Activated T-helper 1 cell treated with anti-CD3 and anti-CD28 coated beads, Interleukin-12 subunit alpha, Interleukin-12 subunit beta, Interleukin-2, Interleukin-4 antibody, amounts not matched to agents 30 ng/mL and 10 ng/mL and 1 ng/mL, durations not matched to agents 14 hours and 24 hours and 36 hours (primary cell): ENCODE measurements at regions not wholly inside any gene's neighbourhood (a gene's known extent, or its start where the extent isn't known, plus 50 kb on each side); places are given as distances from the start of the nearest gene placed in this dataset.
"Not testable (repeated sequence)": the region's sequence is repeated elsewhere in the genome, so short reads cannot be mapped to it uniquely, and the experiment has no call there.

Experiments used
- DNase-seq: peaks from one replicate; pipeline ENCODE4 v3.0.0; 2021; ENCODE audit warnings: low spot score
- H3K27ac Mint-ChIP-seq: one replicate; pipeline ENCODE4 v1.8.0; 2021; ENCODE audit warnings: mild to moderate bottlenecking, mixed read lengths
- H3K27me3 Mint-ChIP-seq: one replicate; pipeline ENCODE4 v1.8.0; 2022; ENCODE audit warnings: mild to moderate bottlenecking, moderate library complexity, mixed read lengths; ENCODE audit not compliant: insufficient read depth
- H3K36me3 Mint-ChIP-seq: one replicate; pipeline ENCODE4 v1.8.0; 2021; ENCODE audit warnings: low read depth, mixed read lengths
- H3K4me1 Mint-ChIP-seq: one replicate; pipeline ENCODE4 v1.8.0; 2021; ENCODE audit warnings: low read depth, mixed read lengths
- H3K4me3 Mint-ChIP-seq: one replicate; pipeline ENCODE4 v1.8.0; 2021; ENCODE audit warnings: mild to moderate bottlenecking, moderate library complexity, mixed read lengths
- H3K9me3 Mint-ChIP-seq: one replicate; pipeline ENCODE4 v1.8.0; 2021; ENCODE audit warnings: mixed read lengths
- intact Hi-C: fragments of 100-400 bp; cut with micrococcal nuclease; formaldehyde crosslinking; loops from one replicate; pipeline ENCODE4 v1.15.1; 2024

DNA sequence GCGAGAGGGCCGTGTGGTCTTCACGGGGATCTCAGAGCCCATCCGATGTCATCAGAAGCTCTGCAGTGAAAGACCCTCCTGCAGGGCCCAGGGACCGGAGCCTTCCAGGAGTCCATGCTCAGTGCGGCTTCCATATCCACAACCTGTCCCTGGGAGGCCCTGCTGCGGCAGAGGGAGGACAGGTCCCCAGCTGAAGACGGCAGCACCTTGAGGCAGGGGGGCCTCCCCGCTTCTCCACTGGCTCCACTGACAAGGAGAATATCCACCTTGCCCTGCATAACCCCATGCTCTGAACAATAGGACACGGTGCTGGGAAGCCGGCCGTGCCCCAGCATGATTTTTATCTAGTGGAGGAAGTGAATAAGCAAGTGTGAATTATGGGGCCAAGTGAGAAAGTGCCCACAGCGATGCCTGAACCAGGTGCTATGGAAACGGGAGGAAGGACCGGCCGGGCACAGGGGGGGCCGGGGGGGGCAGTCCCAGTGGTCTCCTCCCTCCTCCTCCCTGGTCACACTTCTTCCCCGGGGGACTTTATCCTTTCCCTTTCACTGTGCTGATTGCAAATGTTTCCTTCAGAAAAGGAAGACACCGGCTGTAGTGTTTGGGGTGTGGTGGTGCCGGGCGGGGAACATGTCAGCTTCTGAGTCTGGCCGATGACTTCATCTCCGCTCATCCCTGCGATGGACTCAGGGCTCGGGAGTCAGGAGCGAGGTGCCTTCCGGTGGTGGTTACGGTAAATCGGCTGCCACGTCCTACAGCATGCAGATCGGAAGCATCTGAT, 225.1 kb downstream of the ERMARD start:
- peaks cover 6% of the 10 kb centered on the region for H3K27me3 Mint-ChIP-seq
- no peak for DNase-seq
- intact Hi-C loops, result no loop called here
- no peaks in the 10 kb centered on the region for H3K36me3 Mint-ChIP-seq
- H3K4me3 Mint-ChIP-seq, result no peak overlapping the region
- H3K27ac Mint-ChIP-seq, result no peak overlapping the region
- no peaks in the 10 kb centered on the region for H3K4me1 Mint-ChIP-seq
- H3K9me3 Mint-ChIP-seq, result no peaks in the 10 kb centered on the region

DNA sequence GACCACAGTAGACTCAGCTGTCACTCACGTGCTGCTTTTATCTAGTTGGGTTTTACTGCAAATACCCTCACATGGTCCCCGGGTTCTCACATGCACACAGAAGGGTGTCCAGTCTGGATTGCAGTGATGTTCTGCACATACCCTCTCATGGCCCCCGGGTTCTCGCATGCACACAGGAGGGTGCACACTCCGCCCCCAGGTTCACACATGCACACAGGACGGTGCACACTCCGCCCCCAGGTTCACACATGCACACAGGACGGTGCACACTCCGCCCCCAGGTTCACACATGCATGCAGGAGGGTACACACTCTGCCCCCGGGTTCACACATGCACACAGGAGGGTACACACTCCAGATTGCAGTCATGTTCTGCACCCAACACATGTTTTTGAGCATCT, 224.3 kb downstream of the ERMARD start:
- no peak for DNase-seq
- H3K9me3 Mint-ChIP-seq, result no peaks in the 10 kb centered on the region
- H3K4me1 Mint-ChIP-seq, result no peaks in the 10 kb centered on the region
- no peak overlapping the region for H3K4me3 Mint-ChIP-seq
- intact Hi-C loops, result no loop called here
- H3K27me3 Mint-ChIP-seq, result peaks cover 6% of the 10 kb centered on the region
- H3K36me3 Mint-ChIP-seq, result no peaks in the 10 kb centered on the region
- H3K27ac Mint-ChIP-seq, result no peak overlapping the region

DNA sequence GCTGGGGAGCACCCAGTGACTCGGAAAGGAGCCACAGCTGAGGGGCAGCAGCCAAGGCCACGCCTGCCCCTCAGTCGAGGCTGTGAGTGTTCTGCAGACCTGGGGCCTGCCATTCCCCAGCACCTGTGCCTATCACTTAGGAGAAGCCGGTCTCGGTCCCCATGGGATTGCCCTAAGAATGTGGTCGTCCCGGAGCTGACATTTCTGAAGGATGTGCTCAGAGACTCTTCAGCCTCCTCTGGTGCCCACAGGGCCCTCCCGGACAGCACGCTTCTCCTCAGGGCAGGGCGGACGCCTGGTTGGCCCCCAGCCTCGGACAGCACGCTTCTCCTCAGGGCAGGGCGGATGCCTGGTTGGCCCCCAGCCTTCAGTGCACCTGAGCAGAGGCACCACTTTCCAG, 223.9 kb downstream of the ERMARD start:
- Mint-ChIP-seq H3K9me3 (no peaks in the 10 kb centered on the region), H3K36me3 (no peaks in the 10 kb centered on the region), H3K4me1 (no peaks in the 10 kb centered on the region), H3K27ac (no peak overlapping the region), H3K4me3 (no peak overlapping the region), H3K27me3 (peaks cover 3% of the 10 kb centered on the region)
- intact Hi-C loops, result no loop called here
- DNase-seq, result no peak

DNA sequence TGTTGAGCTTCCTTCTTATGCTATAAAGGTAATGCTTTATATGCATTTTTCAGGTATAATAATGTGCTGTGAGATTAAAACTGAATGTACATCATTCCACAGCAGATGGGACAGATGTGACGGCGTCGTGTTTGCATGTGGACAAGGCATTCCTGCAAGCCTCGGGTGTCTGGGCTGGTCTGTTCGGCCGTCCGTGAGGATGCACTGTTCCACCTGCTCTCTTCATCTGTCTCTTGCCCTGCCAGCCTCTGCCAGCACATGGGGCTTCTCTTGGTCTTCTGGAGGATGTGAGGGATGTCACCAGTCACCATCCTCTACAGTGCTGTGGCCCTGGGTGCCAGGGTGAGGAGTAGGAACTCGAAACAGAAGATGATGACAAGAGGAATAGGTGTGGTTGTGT, 223.2 kb downstream of the ERMARD start:
- Mint-ChIP-seq H3K27me3 (peaks cover 2% of the 10 kb centered on the region), H3K27ac (no peak overlapping the region), H3K36me3 (no peaks in the 10 kb centered on the region), H3K4me3 (no peak overlapping the region), H3K4me1 (no peaks in the 10 kb centered on the region), H3K9me3 (no peaks in the 10 kb centered on the region)
- DNase-seq, result no peak
- intact Hi-C loops, result no loop called here

DNA sequence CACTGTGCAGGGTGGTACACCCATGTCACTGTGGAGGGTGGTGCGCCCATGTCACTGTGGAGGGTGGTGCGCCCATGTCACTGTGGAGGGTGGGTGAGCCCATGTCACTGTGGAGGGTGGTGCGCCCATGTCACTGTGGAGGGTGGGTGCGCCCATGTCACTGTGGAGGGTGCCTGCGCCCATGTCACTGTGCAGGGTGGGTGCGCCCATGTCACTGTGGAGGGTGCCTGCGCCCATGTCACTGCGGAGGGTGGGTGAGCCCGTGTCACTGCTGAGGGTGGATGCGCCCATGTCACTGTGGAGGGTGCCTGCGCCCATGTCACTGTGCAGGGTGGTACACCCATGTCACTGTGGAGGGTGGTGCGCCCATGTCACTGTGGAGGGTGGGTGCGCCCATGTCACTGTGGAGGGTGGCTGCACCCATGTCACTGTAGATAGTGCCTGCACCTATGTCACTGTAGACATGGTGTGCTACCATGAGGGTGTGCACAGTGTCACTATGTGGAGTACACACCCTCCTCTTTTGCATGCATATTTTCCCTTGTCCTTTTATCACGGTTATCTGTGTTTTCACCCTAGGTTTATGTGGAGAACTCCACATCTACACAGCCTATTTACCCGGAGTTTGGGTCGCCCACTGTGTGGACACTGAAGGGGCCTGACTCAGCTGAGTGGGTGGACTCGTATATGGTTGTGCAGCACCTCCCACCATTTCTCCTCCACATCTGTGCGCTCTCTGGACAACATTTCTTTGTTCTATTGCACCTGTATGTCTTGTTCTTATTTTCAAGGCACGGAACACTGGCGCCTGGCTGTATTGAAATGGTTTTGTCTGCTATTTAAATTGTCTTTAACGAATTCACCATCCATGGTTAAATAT, 222.4 kb downstream of the ERMARD start:
- not testable (repeated sequence) for H3K4me1 Mint-ChIP-seq, H3K27me3 Mint-ChIP-seq, H3K36me3 Mint-ChIP-seq

DNA sequence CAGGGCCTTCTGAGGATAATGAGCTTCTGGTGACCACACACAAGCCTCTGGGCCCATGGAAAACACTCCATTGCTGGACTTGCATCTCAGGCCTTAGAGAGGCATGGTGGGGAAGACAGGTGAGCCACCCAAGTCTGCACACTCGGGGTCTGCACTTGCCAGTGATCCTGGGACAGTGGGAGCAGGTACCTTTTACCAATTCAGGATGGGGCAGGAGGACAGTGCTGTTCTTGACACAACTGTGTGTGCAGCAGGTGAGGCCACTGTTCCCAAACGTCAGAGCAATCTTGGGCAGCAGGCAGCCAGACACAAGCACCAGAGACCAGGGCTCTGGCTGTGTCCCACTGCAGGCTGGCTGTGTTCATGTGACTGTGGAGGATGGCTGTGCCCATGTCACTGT, 221.3 kb downstream of the ERMARD start:
- Mint-ChIP-seq H3K4me1 (no peaks in the 10 kb centered on the region), H3K27ac (no peak overlapping the region)

More for the DNA sequence above, 222.4 kb downstream of the ERMARD start:
- H3K9me3 Mint-ChIP-seq, H3K4me3 Mint-ChIP-seq, DNase-seq, H3K27ac Mint-ChIP-seq, intact Hi-C loops: not testable (repeated sequence)

DNA sequence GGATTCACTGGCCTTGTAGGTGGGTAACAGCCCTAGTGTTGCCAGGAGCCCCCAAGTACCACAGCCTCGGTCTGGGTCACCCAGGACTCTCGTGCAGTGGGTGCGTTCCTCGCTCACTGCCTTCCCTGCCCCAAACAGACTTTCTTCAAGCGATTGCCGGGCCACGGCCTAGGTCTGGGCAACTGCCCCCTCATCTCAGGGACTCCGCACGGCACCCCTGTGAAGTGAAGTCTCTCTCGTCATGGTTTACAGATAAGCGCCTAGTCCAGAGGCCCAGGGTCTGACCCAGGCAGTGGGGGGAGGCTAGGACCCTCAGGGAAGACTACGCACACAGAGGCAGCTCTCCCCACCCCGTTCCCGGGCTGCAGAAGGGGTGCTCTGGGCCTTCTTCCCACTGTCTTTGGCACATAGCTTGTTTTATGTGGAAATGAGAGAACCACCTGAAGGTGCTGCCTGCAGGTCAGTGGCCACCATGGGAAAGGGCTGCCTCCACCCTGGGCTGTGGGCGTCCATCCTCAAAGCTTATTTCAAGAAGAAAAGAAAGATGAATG, 220.8 kb downstream of the ERMARD start:
- no peaks in the 10 kb centered on the region for H3K4me1 Mint-ChIP-seq
- no peaks in the 10 kb centered on the region for H3K36me3 Mint-ChIP-seq
- H3K27me3 Mint-ChIP-seq, result peaks cover 2% of the 10 kb centered on the region
- DNase-seq, result no peak
- no peak overlapping the region for H3K4me3 Mint-ChIP-seq
- no peaks in the 10 kb centered on the region for H3K9me3 Mint-ChIP-seq
- intact Hi-C loops, result no loop called here
- no peak overlapping the region for H3K27ac Mint-ChIP-seq

More for the DNA sequence above, 221.3 kb downstream of the ERMARD start:
- no peak for DNase-seq
- intact Hi-C loops, result no loop called here
- Mint-ChIP-seq H3K27me3 (peaks cover 2% of the 10 kb centered on the region), H3K36me3 (no peaks in the 10 kb centered on the region), H3K9me3 (no peaks in the 10 kb centered on the region), H3K4me3 (no peak overlapping the region)

DNA sequence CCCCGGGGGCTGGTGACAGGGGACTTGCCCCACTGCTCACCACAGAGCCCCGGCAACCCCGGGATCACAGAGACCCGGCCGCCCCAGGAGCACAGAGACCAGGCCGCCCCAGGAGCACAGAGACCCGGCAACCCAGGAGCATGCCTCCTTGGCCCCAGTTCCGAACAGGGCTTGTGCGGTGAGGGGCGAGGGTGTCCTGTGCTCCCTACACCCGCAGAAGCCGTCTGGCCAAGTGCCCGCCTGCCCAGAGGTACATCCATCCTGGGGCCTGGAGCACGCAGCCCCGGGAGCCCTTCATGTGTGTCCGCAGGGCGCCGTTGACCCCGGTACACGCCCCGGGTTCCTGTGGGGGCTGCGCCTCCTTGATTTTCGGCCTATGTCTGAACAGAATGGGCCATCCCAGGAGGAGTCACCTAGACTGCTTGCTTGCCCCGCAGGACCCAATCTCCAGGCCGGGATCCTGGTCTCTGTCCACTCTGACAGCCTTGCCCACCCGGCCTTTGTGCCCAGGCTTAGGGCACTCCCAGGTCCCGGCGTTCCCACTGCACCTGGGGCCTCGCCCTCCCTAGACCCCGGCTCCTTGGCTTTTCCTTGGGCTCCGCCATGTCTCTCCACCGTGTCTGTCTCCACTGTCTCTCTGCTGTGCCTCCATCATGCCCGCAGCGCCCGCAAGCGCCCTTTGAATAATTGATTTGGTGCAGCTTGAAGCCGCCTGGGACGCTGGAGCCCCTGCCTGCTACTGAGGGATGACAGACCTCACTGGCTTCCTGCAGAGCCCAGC, 219.8 kb downstream of the ERMARD start:
- no peak overlapping the region for H3K27ac Mint-ChIP-seq
- no peaks in the 10 kb centered on the region for H3K9me3 Mint-ChIP-seq
- H3K36me3 Mint-ChIP-seq, result no peaks in the 10 kb centered on the region
- intact Hi-C loops, result no loop called here
- no peak overlapping the region for H3K4me3 Mint-ChIP-seq
- H3K4me1 Mint-ChIP-seq, result no peaks in the 10 kb centered on the region
- DNase-seq, result no peak
- no peaks in the 10 kb centered on the region for H3K27me3 Mint-ChIP-seq

DNA sequence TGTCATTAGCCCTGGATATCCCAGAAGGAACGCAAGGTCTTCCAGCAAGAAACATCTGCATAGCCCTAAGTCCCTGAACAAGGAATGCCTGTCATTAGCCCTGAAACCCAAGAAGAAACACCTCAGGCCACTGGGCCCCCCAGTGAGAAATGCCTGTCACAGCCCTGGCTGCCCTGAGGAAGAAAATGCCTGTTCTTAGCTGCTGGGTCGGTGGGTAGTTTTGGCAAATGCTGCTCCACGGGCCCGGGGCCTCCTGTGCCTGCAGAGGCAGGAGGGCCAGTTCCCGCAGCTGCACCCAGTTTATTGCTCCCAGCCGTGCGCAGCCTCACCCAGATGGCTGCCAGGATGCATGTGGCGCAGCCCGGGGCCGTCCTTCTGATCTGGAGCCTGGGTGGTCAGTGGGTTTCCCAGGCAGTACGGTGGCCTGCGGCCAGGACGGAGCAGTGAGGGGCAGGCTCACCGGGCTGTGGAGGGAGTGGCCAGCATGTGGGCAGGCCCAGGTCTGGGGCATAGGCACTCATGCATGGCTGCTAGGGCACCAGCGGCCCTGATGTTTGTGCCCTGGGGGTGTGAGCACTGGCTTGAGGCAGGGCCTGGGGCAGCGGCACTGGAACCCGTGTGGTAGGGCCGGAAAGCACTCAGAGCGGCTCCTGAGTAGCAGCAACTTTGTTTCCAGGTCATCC, 219.0 kb downstream of the ERMARD start:
- no peaks in the 10 kb centered on the region for H3K4me1 Mint-ChIP-seq
- no peaks in the 10 kb centered on the region for H3K36me3 Mint-ChIP-seq
- H3K9me3 Mint-ChIP-seq, result no peaks in the 10 kb centered on the region
- intact Hi-C loops, result no loop called here
- DNase-seq, result no peak
- no peaks in the 10 kb centered on the region for H3K27me3 Mint-ChIP-seq
- H3K4me3 Mint-ChIP-seq, result no peak overlapping the region
- no peak overlapping the region for H3K27ac Mint-ChIP-seq

DNA sequence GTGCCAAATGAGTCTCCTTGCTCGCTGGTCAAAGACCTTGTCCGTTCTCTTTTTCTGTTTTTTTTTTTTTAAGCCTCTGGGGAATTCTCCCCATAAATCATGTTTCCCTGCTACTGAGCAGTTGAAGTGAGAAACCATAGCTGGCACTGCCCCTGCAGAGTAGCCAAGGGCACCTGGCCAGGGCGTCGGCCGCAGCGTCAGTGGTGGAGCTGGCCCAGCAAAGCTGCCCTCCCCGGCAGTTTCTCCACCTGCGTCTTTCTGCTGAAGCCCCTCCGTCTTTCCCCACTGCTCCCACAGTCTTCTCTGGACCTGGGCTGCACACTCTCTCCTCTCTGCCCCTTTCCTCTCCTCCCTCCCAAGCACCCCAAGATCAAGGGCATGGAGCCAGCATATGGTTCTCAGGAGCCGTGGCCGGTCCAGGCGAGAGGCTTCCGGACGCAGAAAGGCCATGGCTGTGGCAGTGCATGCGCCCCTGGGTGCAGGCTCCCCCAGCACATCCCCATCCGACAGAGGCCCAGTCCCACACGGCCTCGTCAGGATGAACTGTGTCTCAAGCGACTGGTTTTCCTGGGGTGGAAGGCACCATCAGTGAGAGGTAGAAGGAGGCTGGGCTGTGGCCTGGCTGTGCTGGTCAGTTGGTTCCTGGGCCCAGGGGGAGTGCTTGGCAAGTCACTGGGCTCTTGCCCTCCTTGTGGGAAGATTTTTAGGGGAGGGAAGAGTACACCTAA, 218.1 kb downstream of the ERMARD start:
- Mint-ChIP-seq H3K4me1 (no peaks in the 10 kb centered on the region), H3K36me3 (no peaks in the 10 kb centered on the region), H3K4me3 (no peak overlapping the region), H3K27ac (no peak overlapping the region), H3K9me3 (no peaks in the 10 kb centered on the region), H3K27me3 (no peaks in the 10 kb centered on the region)
- no peak for DNase-seq
- intact Hi-C loops, result no loop called here

DNA sequence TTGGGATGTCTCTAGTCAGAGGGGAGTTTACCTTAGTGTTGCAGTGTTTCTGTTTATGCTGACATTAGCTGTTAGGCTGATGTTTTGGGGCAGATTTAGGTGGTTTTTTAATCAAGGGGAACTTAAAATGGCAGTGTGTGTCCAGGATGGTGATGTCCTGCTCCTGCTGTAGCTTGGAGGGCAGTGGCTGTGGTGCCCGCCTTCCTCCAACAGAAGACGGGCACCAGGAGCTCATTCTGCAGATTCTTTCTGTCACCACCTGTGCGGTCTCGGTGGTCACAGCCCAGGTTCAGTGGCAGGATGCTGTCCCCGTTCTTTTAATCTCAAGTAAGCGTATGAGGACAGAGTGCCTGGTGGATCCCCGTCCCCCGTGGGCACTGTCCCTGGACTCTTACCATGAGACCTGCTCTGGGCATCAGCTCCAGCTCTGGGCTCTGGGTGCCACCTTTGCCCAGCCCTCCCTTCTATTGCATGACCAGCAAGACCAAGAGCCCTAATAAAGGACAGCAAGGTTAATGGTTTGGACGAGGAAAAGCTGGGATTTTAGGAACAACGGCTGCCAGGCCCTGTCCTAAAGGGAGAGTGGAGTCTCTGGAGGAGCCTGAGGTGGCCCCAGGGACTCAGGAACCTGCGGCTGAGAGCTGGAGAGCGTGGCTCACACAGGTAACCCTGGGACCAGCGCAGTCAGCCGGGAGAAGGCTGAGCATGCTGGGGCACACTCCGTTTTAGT, 217.3 kb downstream of the ERMARD start:
- no peak for DNase-seq
- H3K9me3 Mint-ChIP-seq, result no peaks in the 10 kb centered on the region
- H3K27ac Mint-ChIP-seq, result no peak overlapping the region
- intact Hi-C loops, result no loop called here
- no peaks in the 10 kb centered on the region for H3K27me3 Mint-ChIP-seq
- no peaks in the 10 kb centered on the region for H3K4me1 Mint-ChIP-seq
- H3K4me3 Mint-ChIP-seq, result no peak overlapping the region
- no peaks in the 10 kb centered on the region for H3K36me3 Mint-ChIP-seq
